Nephron (organoid): ENCODE measurements at regions not wholly inside any gene's neighbourhood (a gene's known extent, or its start where the extent isn't known, plus 50 kb on each side); places are given as distances from the start of the nearest gene placed in this dataset.

Experiments used
- H3K27ac Mint-ChIP-seq, 3 experiments: 2 replicates each; pipeline ENCODE4 v1.8.0; 2020; ENCODE audit warnings: mixed read lengths in 3 of 3, mild to moderate bottlenecking in 2 of 3, moderate library complexity in 1 of 3
- H3K27me3 Mint-ChIP-seq: 2 replicates; pipeline ENCODE4 v1.8.0; 2021; ENCODE audit warnings: low read depth, mild to moderate bottlenecking, moderate library complexity, mixed read lengths
- H3K36me3 Mint-ChIP-seq: 2 replicates; pipeline ENCODE4 v1.8.0; 2020; ENCODE audit warnings: low read depth, mixed read lengths
- H3K4me1 Mint-ChIP-seq: 2 replicates; pipeline ENCODE4 v1.8.0; 2020; ENCODE audit warnings: mixed read lengths
- H3K4me3 Mint-ChIP-seq, 3 experiments: 2 replicates each; pipeline ENCODE4 v1.8.0; 2020; ENCODE audit warnings: mild to moderate bottlenecking in 3 of 3, mixed read lengths in 3 of 3, moderate library complexity in 2 of 3
- H3K9me3 Mint-ChIP-seq: 2 replicates; pipeline ENCODE4 v1.8.0; 2020; ENCODE audit warnings: mixed read lengths
- CTCF ChIP-seq, 3 experiments: fragments of 200-600 bp; sonication (generic); IDR thresholded peaks; one replicate each; pipeline ENCODE4 v1.5.0; 2021; ENCODE audit warnings: antibody characterized with exemption in 3 of 3; ENCODE audit not compliant: unreplicated experiment in 3 of 3

- Mint-ChIP-seq H3K27ac (no peak overlapping the region), H3K4me3 (no peak overlapping the region), H3K36me3 (no peaks in the 10 kb centered on the region), H3K4me1 (peaks cover 5% of the 10 kb centered on the region), H3K9me3 (no peaks in the 10 kb centered on the region), H3K27me3 (no peaks in the 10 kb centered on the region)
- TF ChIP-seq CTCF (IDR thresholded peaks at IDR 0.05; ENCODE audit: unreplicated experiment in 3 of 3): no peak
These were observed 53.7 kb upstream of the DOCK1 start for GRCh38 chr10:126851414-126852108.

- H3K36me3 Mint-ChIP-seq: no peaks in the 10 kb centered on the region
These were observed 50.3 kb upstream of the DOCK1 start for GRCh38 chr10:126854726-126855495.

More at GRCh38 chr10:126854726-126855495, 50.3 kb upstream of the DOCK1 start:
- H3K4me1 Mint-ChIP-seq: peaks cover 5% of the 10 kb centered on the region
- no peaks in the 10 kb centered on the region for H3K9me3 Mint-ChIP-seq
- H3K27ac Mint-ChIP-seq: no peak overlapping the region
- H3K27me3 Mint-ChIP-seq: peaks cover 6% of the 10 kb centered on the region
- H3K4me3 Mint-ChIP-seq: no peak overlapping the region
- no peak for TF ChIP-seq CTCF (IDR thresholded peaks at IDR 0.05; ENCODE audit: unreplicated experiment in 3 of 3)
